Suprapubic skin (tissue), 4 donors: ENCODE measurements at regions not wholly inside any gene's neighbourhood (a gene's known extent, or its start where the extent isn't known, plus 50 kb on each side); places are given as distances from the start of the nearest gene placed in this dataset.
A peak's percentile ranks its signal among the peaks of the same experiment; 100 is the strongest.

ENCODE experiments used
- DNase-seq, 2 donors: peaks; one replicate each; pipeline ENCODE4 v3.0.0-alpha.2; 2019; ENCODE audit warnings: low spot score in 2 of 2
- H3K27ac ChIP-seq: fragments of 200-600 bp; sonication (generic); one replicate; pipeline ENCODE4 v1.5.1; 2019
- H3K27me3 ChIP-seq: fragments of 200-600 bp; sonication (generic); one replicate; pipeline ENCODE4 v1.5.1; 2019
- H3K36me3 ChIP-seq: fragments of 200-600 bp; sonication (generic); one replicate; pipeline ENCODE4 v1.5.1; 2019
- H3K4me1 ChIP-seq: fragments of 200-600 bp; sonication (generic); one replicate; pipeline ENCODE4 v1.5.1; 2019
- H3K4me3 ChIP-seq: fragments of 200-600 bp; sonication (generic); one replicate; pipeline ENCODE4 v1.5.1; 2019; ENCODE audit warnings: mild to moderate bottlenecking
- H3K9me3 ChIP-seq: fragments of 200-600 bp; sonication (generic); one replicate; pipeline ENCODE4 v1.5.1; 2019
- CTCF ChIP-seq, 2 donors: fragments of 200-600 bp in 1 of 2; fragments of 450-650 bp in 1 of 2; sonication (generic) in 1 of 2; IDR thresholded peaks; one replicate each; pipeline ENCODE4 v1.5.1; 2016 to 2019; ENCODE audit warnings: antibody characterized with exemption in 2 of 2, mild to moderate bottlenecking in 1 of 2, moderate library complexity in 1 of 2
- EP300 ChIP-seq: sonication (generic); formaldehyde crosslinking; IDR thresholded peaks from one replicate; pipeline ENCODE4 v1.6.1; 2017; ENCODE audit warnings: antibody characterized with exemption
- POLR2A ChIP-seq, 2 donors: fragments of 450-650 bp; IDR thresholded peaks; one replicate each; pipeline ENCODE4 v1.6.1; 2017; ENCODE audit warnings: antibody characterized with exemption in 2 of 2, mild to moderate bottlenecking in 2 of 2, moderate library complexity in 2 of 2
- POLR2AphosphoS5 ChIP-seq, 3 donors: sonication (generic); formaldehyde crosslinking; IDR thresholded peaks; one replicate each; pipeline ENCODE4 v1.6.1; 2017; ENCODE audit warnings: antibody characterized with exemption in 3 of 3
- WGBS: methylation state at CpG from one replicate; pipeline ENCODE4 v1.1.5; 2018; 5-methylcytosine and 5-hydroxymethylcytosine counted together

GRCh38 chr5:73318308-73318719 is 130.3 kb downstream of the FOXD1 start:
- Histone ChIP-seq H3K4me3 (no peak overlapping the region), H3K27me3 (peaks cover 31% of the 10 kb centered on the region), H3K27ac (no peak overlapping the region), H3K9me3 (no peaks in the 10 kb centered on the region), H3K4me1 (no peaks in the 10 kb centered on the region), H3K36me3 (no peaks in the 10 kb centered on the region)
- no peak for TF ChIP-seq EP300
- no peak for TF ChIP-seq POLR2A (IDR thresholded peaks at IDR 0.05)
- no peak for TF ChIP-seq CTCF (IDR thresholded peaks at IDR 0.05)
- TF ChIP-seq POLR2AphosphoS5 (IDR thresholded peaks at IDR 0.05): no peak
- WGBS: 64% methylated on average over 1 of the region's 1 CpG
- DNase-seq: no peak

- DNase-seq: no peak
- no peaks in the 10 kb centered on the region for H3K36me3 ChIP-seq
- no peak overlapping the region for H3K4me3 ChIP-seq
- no peaks in the 10 kb centered on the region for H3K9me3 ChIP-seq
- peaks cover 39% of the 10 kb centered on the region for H3K27me3 ChIP-seq
- no CpG with 5 or more reads among the region's 2 CpGs for WGBS
- H3K4me1 ChIP-seq: no peaks in the 10 kb centered on the region
- no peak overlapping the region for H3K27ac ChIP-seq
- TF ChIP-seq CTCF (IDR thresholded peaks at IDR 0.05) (no peak), EP300 (no peak), POLR2AphosphoS5 (IDR thresholded peaks at IDR 0.05) (no peak), POLR2A (IDR thresholded peaks at IDR 0.05) (no peak)
Measured at GRCh38 chr5:73317523-73317922, 131.1 kb downstream of the FOXD1 start.

GRCh38 chr5:73314395-73315257 is 134.0 kb downstream of the FOXD1 start:
- no peak for TF ChIP-seq POLR2AphosphoS5 (IDR thresholded peaks at IDR 0.05)
- TF ChIP-seq CTCF (IDR thresholded peaks at IDR 0.05): no peak
- no peaks in the 10 kb centered on the region for H3K9me3 ChIP-seq
- no peak overlapping the region for H3K27ac ChIP-seq
- H3K4me1 ChIP-seq: peaks cover 14% of the 10 kb centered on the region
- H3K36me3 ChIP-seq: no peaks in the 10 kb centered on the region
- 75% methylated on average over 8 of the region's 8 CpGs for whole genome bisulfite sequencing
- no peak overlapping the region for H3K4me3 ChIP-seq
- no peak for DNase-seq
- H3K27me3 ChIP-seq: peaks cover 65% of the 10 kb centered on the region

DNA sequence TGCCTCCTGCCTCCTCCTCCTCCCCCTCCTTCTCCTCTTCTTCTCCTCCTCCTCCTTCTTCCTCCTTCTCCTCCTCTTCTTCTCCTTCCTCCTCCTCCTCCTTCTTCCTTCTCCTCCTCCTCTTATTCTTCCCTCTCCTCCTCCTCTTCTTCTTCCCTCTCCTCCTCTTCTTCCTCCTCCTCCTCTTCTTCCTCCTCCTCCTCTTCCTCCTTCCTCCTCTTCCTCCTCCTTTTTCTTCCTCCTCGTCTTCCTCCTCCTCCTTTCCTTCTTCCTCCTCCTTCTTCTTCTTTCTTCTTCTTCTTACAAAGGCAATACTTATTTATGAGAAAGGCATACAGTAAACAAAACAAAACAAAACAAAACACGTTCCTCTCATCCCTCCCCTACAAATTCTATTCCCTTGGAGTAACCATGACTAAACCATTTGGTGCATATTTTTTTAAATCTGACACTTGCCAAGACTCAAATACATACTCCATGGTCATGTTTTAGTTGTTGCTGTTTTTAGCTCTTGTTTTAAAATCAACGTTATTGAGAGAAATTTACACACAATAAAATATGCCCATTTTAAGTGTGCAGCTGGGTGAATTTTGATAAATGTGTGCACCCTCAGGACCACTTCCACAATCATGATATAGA is 135.6 kb downstream of the FOXD1 start:
- whole genome bisulfite sequencing: 56% methylated on average over 3 of the region's 3 CpGs
- DNase-seq: no peak
- peaks cover 14% of the 10 kb centered on the region for H3K4me1 ChIP-seq
- H3K27me3 ChIP-seq: peaks cover 68% of the 10 kb centered on the region
- H3K27ac ChIP-seq: no peak overlapping the region
- no peak overlapping the region for H3K4me3 ChIP-seq
- TF ChIP-seq POLR2A (IDR thresholded peaks at IDR 0.05): no peak
- TF ChIP-seq POLR2AphosphoS5 (IDR thresholded peaks at IDR 0.05): no peak
- no peak for TF ChIP-seq CTCF (IDR thresholded peaks at IDR 0.05)
- no peak for TF ChIP-seq EP300
- no peaks in the 10 kb centered on the region for H3K9me3 ChIP-seq
- H3K36me3 ChIP-seq: no peaks in the 10 kb centered on the region

- Histone ChIP-seq H3K27ac (peak overlapping the region; percentile 44), H3K36me3 (no peaks in the 10 kb centered on the region), H3K9me3 (no peaks in the 10 kb centered on the region), H3K4me1 (peaks cover 14% of the 10 kb centered on the region), H3K27me3 (peaks cover 67% of the 10 kb centered on the region), H3K4me3 (no peak overlapping the region)
- TF ChIP-seq EP300 (no peak), CTCF (IDR thresholded peaks at IDR 0.05) (no peak), POLR2AphosphoS5 (IDR thresholded peaks at IDR 0.05) (no peak), POLR2A (IDR thresholded peaks at IDR 0.05) (no peak)
- 52% methylated on average over 13 of the region's 13 CpGs for WGBS
- no peak for DNase-seq
Measured at GRCh38 chr5:73312146-73312871, 136.3 kb downstream of the FOXD1 start.
